HG03460 (cell line): ENCODE measurements at regions not wholly inside any gene's neighbourhood (a gene's known extent, or its start where the extent isn't known, plus 50 kb on each side); places are given as distances from the start of the nearest gene placed in this dataset.

Experiments used
- ATAC-seq: cut with Tn5 transposase; IDR thresholded peaks from one replicate; pipeline ENCODE4 v1.9.1; 2021; ENCODE audit not compliant: unreplicated experiment

DNA sequence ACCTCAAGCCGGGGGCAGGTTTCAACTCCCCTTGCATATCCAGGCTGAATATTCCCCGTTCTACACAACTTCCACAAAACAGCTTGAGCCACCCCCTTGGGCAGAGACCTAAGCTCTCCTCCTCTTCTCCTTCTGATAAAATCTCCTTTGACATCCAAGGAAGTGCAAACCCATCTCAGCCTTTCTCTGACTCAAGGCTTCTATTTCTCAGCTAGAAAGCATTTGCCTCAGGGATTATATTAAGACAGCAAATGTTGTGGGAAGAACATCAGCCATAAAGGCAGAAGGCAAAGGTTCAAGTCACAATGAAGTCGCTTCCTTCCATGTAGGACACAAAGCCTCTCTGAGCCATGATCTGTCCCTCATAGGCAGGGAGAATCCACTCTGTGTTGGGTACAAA lies 386.6 kb upstream of the ARID1B start:
- no peak for ATAC-seq

DNA sequence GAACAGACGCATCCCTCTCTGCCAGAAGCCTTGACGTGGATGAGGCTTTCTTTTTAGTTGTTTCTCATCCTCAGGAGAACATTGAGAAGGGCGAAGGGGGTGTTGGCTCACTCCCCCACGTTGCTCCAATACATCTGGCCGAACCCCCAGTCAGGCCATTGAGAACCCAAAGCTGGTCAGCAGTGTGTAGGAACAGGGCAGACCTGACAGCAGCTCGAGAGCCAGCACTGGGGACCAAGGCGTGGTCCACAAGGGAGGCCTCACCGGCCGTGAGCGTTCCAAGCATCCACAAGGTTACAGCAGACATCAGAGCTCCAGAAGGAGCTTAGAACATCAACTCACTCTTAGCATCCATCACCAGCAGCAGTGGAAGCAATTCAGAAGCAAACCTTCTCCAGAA lies 387.9 kb upstream of the ARID1B start:
- no peak for ATAC-seq

DNA sequence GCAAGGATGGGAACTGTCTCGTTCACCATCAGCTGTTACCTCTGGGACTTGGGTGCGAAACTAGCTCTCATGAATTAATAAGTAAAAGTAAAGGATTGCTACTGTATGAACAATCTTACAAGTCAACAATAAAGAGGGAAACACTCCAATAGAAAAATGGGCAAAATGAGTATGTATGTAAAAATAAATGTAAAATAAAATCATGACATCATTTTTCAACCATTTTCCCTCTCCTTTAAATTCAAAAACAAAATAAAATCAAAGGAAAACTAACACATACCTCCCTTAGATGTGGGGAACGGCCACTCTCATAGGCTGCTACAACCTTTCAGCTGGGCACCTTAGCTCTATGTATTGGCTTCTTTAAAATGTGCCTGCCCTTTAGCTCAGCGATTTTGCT lies 389.7 kb upstream of the ARID1B start:
- no peak for ATAC-seq

DNA sequence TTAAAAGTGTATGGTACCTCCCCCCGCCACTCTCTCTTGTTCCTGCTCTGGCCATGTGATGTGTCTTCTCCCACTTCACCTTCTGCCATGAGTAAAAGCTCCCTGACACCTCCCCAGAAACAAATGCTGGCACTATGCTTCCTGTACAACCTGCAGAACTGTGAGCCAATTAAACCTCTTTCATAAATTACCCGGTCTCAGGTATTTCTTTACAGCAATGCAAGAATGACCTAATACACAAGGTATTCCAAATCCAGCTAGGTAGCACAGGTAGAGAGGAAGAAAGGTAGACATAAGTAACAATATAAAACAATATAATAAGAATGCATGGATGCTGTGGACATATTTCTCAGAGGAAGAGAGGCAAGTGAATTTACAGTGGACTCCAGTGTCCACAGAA lies 394.1 kb upstream of the ARID1B start:
- ATAC-seq: no peak

DNA sequence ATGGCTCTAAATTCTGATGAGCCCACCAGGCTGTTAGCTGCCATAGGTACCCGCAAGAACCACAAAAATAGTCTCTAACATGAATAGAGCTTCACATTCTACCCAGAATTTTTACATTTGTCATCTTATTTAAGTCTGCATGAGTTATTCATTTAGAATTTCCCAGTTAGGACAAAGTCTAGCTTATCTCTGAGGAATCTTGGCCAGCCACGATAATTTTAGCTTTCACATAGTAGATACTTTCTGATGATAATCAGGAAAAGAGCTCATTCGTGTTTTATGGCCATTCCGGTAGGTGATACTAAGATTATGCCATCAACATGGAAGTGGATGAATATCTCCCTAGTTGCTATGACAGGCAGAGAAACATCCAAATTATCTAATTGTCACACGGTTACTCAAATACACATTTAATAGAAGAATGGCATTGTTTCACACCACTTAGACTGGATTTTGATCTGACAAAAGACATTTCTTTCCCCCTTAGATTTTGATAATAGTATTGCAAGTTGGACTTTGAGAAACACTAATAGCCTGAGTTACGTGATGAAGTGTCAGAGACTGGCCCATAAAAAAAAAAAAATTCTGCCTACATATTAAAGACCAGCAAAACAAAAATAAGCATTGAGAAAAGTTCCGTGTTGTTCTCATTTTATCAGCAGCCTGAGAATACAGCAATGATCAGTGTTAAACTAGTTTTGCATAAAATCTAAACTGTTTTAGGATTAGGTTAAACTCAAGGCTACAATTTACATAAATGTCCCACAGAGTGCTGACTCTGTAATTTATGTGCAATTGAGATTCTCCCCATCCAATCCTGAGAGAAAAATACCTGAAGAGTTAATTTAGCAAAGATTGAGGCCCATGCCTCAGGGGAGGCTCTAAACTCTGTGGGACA lies 397.5 kb upstream of the ARID1B start:
- no peak for ATAC-seq

DNA sequence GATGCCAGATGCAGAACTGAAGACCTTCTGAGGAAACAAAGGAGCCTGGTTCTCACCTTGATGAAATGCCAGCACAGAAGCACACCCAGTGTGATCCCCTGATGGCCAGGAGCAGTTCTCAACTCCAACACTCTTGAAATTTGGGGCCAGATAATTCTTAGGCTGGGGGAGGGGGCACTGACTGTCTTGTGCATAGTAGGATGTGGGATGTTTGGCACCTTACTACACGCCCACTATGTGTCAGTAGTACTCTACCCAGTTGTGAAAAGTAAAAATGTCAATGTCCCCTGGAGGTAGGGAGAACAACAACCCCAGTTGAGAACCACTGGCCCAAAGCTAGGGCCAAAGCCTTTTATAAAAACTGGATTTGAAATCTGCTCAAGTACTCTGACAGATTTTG lies 398.3 kb upstream of the ARID1B start:
- ATAC-seq: no peak

DNA sequence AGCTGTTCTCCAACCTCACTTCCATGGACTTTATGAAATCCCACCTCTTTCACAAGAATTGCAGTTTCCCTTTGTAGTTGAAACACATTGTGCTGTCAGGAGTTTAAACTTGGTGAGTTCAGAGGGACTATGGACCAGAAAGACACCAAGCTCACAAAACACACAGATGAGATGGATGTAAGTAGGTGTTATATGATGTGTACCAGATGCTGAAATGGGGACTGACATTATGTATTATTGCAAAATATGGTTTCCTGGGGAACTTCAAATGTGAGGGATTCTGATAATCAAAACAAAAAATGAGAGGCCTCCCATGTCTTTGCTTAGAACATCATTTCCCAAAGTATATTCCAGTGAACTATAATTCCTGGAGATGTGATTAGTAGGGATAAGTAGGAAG lies 401.1 kb upstream of the ARID1B start:
- no peak for ATAC-seq

DNA sequence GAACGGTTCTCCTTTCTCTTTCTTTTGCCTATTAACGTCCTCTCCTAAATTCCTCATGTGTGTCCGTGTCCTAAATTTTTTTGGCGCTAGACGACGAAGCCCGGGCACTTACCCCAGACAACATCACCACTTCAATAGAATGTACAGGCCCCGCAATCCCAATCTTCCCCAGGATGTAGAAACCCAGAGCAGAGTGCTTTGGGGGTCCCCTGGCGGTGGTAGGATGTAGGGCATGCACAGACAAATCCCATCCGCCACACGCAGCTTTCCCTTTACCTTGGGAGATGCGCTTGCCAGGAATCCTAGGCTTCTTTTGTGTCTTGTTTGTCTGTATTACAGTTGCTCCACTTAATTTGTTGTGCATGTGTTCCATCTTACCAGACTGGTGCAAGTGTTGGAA lies 417.3 kb upstream of the ARID1B start:
- no peak for ATAC-seq

DNA sequence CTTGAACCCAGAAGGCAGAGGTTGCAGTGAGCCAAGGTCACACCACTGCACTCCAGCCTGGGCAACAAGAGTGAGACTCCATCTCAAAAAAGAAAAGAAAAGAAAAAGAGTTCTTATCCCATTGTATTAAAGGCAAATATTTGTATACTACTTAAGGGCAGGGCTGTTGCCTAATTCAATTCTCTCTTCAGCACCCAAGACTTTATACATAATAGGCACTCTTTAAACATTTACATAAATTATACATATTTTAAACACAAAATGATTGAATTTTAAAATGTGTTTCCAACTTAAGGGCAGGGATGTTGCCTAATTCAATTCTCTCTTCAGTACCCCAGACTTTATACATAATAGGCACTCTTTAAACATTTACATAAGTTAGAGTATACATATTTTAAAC lies 424.3 kb upstream of the ARID1B start:
- ATAC-seq: no peak

DNA sequence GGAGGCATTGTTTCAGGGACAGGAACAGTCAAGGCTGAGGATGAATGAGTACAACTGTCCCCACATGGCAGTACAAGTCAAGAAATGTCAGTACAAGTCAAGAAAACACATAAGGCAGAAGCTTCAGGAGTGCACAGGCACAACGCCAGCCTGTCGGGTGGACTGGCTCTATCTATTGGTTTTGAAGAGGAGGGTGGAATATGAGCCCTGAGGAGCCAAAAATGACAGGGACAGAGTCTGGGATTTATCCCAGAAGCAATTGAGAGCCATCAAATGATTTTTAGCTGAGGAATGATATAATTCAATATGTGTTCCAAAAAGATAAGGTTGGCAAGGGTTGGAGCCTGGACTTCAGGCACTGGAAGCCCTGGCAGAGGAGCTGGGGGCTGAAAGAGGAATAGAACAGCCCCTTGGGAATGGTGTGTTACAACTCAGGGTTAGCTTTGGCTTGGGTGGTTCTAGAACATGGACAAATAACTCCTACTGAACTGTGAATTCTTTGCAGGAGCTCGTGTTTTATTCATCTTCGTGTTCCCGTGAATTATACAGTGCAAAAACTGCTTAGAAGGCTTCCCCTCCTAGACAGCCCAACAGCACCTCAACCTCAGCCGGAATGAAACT lies 425.7 kb upstream of the ARID1B start:
- ATAC-seq: no peak

DNA sequence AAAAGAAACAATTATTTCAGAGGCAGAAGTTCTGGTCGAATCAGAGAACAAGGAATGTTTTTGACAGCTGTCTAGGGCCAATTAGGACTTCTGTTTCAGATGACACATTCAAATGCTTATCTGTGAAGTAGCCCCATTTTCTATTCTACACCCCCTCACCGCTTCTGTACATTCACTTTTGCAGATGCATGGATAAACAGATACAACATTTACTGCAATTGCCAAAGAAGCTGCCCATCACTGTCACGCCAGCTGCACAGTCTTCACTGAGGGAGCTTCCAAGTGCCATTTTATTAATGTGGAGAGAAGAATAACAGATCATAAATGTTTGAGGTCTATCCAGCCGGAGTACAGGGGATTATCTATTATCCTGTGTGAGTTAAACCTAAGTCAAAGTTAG lies 426.8 kb upstream of the ARID1B start:
- no peak for ATAC-seq

DNA sequence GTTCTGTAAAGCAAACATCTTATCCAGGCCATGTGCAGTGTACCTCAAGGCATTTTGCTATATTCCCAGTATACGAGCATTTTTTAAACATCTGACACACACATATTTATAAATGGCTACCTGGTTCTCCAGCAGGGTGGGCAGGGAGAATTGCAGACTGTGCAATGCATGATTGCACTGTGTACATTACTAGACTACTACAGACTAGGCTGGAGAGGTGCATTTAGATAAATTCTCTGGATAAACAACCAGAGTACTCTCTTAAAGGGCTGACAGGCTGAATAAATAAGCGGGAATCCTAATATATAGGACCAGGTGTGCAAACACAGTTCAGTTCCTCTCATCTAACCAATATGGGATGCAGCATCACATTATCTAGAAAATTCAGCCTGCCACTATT lies 428.3 kb upstream of the ARID1B start:
- no peak for ATAC-seq

DNA sequence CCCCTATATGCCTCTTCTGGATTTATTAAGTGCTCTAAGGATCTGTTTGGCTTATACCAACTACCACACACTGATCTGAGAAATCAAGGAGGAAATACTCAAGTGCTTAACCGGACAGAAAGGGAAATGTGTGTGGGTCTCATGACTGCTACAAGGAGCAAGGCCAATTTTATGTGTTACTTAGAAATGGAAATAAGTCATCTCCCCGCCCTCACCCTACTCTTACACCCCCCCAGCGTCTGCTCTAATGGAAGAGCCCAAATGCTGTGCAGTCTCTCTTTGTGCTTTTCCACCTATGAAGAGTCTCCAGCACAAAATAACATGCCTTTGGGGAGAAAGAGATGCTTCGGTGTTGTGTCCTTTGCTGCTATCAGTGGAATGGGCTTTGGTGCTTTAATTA lies 428.8 kb upstream of the ARID1B start:
- ATAC-seq: no peak

DNA sequence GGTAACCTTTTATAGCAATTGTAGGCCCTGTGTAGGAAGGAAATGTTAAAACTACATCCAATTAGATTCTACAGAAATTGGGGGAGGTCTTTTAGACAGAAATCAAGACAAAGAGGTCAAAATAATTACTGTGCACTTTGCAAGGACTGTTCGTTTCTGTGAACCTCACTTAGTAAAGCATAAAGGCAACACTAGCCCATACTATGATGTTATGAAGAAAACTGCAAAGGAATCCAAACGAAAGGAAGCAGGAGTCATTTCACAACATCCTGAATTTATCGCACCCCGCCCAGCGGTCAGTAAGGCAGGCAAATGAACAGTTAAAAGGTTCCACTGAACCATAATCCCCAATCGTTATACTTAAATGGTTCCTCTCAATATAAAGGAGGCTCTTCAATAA lies 429.5 kb upstream of the ARID1B start:
- no peak for ATAC-seq

DNA sequence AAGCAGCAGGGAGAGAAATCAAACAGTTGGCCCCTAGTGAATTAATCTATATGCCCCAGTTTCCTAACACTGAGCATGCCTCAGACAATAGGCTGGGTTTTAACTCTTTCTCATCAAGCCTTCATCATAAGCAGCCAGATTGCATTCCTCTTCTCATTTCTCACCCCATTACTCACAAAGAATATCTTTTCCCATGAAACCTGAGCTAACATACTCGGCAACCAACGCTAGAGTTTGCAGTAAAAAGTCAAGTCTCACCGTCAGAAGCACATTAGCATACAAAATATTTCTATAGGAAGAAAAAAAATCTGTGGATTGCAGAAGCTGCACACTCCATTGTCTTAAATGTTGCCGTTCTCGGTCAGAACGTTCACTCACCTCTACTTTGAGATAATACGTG lies 429.9 kb upstream of the ARID1B start:
- ATAC-seq: no peak

DNA sequence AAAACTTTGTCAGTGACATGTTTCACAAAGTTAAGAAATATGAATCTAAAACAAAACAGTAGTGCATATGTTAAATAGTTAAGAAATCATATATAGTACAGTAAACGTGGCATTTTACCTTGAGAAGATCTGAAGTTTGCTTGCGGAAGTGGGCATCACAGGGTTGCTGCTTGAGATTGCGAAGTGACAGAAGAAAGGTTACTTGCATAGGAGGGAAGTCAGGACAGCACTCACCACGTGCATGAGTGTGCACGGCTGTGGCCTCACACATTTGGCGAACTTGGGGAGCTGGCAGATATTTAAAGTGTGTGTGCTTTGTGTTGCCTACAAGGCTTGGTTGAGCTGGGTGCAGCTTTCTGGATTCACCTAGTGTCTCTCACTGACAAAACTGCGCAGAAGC lies 431.5 kb upstream of the ARID1B start:
- no peak for ATAC-seq

DNA sequence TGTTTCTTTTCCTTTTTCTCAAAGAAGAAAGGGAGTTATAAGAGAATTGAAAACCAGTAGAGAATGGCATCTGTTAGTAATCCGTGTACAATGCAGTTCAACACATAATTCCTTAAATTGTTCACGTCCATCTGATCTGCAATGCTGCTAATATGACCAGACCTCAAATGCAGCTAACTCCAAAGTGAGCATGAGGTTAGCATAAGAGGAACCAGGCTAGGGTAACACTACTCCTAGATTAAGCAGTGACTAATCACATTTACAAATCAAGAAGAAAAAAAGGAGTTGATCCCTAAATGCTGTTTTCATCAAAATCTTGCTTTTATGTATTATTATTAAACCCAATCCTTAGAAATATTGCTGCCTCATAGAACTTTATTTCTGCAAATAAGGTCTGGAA lies 432.7 kb upstream of the ARID1B start:
- ATAC-seq: no peak

DNA sequence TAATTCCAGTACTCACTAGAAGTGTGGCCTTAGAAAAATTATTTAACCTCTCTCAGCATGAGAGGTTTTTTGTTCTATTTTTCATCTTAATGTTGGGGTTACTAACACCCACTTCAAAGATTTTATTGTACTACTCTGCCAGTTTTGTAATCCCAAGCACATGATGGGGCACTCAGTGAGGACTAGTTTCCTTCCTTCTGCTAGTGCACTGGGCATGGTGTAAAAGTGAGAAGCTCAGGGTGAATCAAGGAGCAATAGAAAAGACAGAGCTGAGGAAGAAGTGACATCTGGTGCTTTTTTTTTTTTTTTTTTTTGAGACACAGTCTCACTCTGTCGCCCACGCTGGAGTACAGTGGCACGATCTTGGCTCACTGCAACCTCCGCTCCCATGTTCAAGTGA lies 439.4 kb upstream of the ARID1B start:
- no peak for ATAC-seq

DNA sequence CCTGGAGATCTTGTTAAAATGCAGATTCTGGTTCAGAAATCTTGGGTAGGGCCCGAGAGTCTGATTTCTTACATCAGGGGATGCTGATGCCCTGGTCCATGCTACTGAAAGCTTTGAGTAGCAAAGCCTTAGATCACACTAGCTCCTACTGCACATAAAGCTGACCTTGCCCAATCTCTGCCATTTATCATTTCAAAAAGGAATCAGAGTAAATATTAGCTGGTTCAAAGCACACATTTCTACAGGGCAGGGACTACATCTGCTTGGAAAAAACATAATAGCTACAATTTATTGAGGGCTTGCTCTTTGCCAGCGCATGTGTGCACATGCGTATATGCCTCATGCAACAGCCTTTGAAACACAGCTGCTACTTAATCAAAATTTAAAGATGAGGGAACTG lies 440.4 kb upstream of the ARID1B start:
- ATAC-seq: no peak

DNA sequence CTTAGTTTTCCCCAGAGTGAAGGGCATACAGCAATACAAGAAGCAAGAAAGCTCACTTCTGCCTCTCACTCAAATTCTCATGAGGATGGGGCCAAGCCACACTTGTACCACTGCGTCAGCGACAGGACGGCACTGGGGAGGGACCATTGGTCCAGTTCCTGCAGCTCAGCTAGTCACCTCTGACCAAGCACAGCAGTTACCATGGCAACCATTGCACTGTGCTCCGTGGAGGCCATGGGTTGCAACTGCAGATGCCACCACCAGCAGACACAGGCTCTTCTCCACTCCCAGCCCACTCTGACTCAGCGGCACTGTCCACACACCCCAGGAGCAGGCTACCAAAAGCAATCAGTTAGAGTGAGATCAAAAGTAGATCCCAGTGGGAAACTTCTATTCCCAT lies 441.1 kb upstream of the ARID1B start:
- no peak for ATAC-seq

DNA sequence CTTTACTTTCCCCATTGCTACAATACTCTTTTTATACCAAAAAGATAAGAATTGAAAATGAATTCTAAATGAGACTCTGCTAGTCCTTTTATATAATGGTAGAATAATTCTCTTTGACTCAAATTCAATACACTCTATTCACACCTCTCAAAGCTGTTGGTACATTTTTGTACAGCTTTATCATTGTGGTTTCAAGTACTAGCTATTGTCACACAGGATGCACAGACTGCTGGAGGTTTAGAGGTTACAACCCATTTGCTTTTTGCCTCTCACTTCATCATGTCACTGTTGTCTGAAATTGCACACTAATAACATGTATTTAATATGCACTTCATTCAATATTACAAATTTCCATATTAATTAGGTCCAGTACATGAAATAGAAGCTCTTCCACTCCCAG lies 442.2 kb upstream of the ARID1B start:
- ATAC-seq: no peak

DNA sequence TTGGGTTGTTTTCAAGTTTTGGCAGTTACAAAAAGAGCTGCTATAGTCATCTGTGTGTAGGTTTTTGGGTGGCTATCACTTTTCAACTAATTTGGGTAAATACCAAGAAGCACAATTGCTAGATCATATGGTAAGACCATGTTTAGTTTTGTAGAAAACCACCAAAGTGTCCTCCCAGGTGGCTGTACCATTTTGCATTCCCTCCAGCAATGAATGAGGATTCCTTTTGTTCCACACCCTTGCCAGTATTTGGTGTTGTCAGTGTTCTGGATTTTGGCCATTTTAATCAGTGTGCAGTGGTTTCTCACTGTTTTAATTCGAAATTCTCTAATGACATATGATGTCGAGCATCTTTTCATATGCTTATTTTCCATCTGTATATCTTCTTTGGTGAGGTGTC lies 457.5 kb upstream of the ARID1B start:
- ATAC-seq: no peak

DNA sequence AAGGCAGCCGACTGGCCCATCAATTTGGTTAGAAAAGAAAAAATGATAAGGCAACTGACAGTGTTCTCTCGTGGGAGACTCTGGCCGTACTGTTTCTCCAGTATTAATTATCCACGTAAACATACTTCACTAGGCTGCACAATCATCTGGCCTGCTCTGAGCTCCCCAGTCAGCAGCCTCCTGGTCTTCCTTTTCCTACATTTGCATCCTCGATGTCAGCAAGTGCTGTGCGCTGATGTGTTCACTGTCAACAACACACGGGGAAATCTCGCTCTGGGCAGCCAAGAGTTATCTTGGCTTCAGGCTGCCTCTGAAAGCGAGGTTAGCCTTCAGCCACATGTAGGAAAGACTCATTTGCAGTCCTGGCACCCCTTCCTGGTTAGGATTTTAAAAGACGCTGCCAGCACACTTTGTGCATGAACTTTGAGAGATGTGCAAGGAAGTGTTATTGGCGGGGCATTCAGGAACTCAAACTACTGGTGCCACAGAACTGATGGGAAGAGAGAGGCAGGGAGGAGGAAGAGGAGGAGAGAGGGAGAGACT lies 460.5 kb upstream of the ARID1B start:
- ATAC-seq: no peak
